Islet of Langerhans (tissue), 1 donor: ENCODE measurements at regions not wholly inside any gene's neighbourhood (a gene's known extent, or its start where the extent isn't known, plus 50 kb on each side); places are given as distances from the start of the nearest gene placed in this dataset.

Experiments
- FAIRE-seq: peaks from one replicate; lab custom pipeline; 2011; peaks lifted over from hg19 to GRCh38; lab: Jason Lieb, UNC

GRCh38 chr15:66832664-66833063 is 130.6 kb downstream of the SMAD6 start:
- no peak for FAIRE-seq

- FAIRE-seq = no peak
Measured at GRCh38 chr15:66833371-66833770, 131.3 kb downstream of the SMAD6 start.

DNA sequence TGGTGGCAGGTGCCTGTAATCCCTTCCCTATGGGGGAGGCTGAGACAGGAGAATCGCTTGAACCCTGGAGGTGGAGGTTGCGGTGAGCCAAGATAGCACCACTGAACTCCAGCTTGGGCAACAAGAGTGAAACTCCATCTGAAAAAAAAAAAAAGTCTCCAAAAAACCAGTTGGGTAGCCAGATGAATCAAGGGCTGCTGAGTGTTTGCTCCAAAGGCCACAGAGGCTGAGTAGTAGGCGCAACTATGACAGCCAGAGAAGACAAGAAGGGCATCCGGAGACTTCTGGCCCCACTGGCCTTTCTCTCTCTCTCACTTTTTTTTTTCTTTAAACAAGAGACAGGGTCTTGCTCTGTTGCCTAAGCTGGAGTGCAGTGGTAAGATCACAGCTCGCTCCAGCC is 131.8 kb downstream of the SMAD6 start:
- no peak for FAIRE-seq

- FAIRE-seq = no peak
Measured at GRCh38 chr15:66834881-66835878, 133.1 kb downstream of the SMAD6 start.

DNA sequence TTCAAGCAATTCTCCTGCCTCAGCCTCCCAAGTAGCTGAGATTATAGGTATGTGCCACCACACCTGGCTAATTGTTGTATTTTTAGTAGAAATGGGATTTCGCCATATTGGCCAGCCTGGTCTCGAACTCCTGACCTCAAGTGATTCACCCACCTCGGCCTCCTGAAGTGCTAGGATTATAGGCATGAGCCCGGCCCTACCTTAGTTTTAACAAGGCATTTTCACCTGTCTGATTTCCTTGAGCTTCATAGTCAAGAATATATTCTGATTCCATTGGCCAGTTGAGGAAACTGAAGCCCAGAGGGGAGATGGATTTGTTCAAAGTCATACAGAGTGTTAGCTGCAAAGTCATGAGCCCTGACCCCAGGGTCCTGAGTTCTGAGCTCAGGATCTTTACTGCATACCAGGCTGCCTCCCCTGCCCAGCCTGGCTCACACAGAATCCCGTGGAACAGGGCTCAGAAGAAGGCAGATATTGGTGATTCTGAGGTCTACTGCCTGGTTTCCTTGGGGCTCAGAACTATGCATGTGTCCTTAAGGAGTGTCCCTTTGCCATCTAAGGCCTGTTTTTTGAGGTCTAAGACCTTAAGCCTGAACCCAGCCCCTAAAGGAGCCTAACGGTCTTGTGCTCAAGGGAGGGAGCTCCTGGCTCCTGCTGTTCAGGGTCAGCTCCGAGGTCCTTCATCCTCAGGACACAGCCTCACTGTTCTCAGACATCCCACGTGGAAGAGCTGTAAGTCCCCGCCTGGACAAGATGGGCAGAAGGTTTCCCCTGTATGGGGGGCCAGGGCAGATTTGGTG is 134.4 kb downstream of the SMAD6 start:
- no peak for FAIRE-seq

DNA sequence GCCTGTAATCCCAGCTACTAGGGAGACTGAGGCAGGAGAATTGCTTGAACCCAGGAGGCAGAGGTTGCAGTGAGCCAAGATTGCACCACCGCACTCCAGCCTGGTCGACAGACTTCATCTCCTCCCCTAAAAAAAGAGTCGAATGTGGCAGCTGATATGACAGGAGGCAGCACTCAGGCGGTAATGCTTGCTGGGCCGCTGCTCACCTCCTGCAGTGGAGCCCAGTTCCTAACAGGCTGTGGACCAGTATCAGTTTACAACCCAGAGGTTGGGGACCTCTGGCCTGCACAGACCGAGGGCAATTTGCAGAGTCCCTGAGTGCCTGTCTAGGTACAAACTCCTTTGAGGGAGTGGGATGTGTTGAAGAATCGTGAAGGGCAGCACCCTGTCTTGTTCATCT is 136.2 kb downstream of the SMAD6 start:
- FAIRE-seq = no peak

- no peak for FAIRE-seq
Measured at GRCh38 chr15:66838671-66839239, 136.7 kb downstream of the SMAD6 start.

DNA sequence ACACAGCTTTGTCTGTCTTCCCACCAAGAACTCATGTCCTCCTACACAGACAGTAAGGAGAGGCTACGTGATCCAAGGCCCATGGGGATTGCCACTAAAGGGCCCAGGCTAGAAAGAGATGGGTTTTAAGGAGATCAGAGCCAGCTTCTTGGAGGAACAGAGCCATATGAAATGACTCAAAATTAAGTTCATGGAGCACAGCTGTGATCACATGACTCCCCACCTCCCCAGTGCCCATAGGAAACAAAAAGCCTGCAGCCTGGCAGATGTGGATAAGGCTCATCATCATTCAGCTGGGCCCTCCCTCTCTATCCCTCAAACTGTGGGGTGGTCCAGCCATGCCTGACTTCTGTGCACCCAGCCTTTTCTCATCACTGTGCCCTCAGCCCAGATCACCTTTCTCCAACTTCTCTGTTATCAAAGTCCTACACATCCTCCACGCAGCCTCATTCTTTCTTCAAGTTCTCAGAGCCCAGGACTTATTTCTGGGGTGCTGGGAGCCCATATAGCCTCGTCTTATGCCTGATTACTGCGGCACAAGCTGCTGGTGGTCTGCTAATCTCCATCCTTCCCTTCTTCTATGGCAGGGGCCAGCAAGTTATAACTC is 137.6 kb downstream of the SMAD6 start:
- FAIRE-seq = no peak

- FAIRE-seq = no peak
Measured at GRCh38 chr15:66840615-66841390, 138.8 kb downstream of the SMAD6 start.

- no peak for FAIRE-seq
Measured at GRCh38 chr15:66841953-66842681, 140.1 kb downstream of the SMAD6 start.

- FAIRE-seq = no peak
Measured at GRCh38 chr15:66842710-66843441, 140.8 kb downstream of the SMAD6 start.

DNA sequence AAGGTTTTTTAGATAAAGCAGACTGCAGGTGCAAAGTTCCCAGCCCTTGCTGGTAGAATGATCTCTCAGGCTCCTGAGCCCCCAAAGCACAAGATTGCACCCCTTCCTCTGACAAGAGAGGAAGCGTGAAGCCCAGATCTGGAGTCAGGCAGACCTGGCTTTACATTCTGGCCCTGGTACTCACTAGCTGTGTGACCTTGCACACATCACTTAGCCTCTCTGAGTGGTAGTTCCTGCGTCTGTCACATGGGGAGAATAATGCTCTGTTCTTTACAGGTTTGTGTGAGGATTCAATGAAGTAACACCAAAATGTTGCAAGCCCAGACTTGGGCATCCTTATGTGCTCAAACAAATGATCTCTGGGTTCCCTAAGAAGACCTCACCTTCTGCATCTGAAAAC is 141.5 kb downstream of the SMAD6 start:
- no peak for FAIRE-seq

- no peak for FAIRE-seq
Measured at GRCh38 chr15:66844041-66844746, 142.2 kb downstream of the SMAD6 start.

- FAIRE-seq = no peak
Measured at GRCh38 chr15:66844747-66845145, 142.7 kb downstream of the SMAD6 start.

- no peak for FAIRE-seq
Measured at GRCh38 chr15:66845266-66845785, 143.3 kb downstream of the SMAD6 start.

DNA sequence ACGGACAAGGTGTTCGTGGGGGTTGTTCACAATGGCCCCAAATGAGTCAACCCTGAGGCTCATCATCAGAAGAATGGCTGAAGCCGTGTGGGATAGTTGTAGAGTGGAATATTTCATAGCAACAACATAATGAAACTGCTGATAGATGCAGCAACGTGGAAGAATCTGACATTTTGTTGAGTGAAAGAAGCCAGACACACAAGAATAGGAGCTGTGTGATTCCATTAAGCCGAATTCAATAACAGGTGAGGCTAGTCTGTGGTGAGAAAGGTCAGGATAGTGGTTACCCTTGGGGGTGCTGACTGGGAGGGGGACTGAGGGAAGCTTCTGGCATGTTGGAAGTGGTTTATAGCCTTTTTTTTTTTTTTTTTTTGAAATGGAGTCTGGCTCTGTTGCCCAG is 144.0 kb downstream of the SMAD6 start:
- no peak for FAIRE-seq

- FAIRE-seq = no peak
Measured at GRCh38 chr15:66846811-66847210, 144.8 kb downstream of the SMAD6 start.

DNA sequence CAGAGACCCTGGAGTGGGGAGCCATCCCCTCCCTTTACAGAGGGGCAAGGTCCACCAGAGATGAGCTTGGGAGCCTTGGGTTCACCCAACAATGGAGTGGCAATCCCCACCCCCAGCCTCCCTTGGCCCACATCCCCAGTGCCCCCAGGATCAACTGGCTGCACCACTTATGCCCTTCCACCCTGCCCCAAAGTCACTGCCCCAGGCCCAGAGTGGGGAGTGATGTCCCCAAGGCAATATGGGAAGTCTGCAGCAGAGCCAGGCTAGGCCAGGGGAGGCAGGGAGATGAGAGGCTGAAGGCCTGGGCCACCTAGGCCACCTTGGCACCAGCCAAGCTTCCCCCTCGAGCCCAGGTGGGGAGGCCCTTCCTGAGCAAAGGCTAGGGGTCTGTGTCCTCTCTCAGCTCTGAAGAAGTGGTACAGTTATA is 145.5 kb downstream of the SMAD6 start:
- FAIRE-seq = no peak

- FAIRE-seq = no peak
Measured at GRCh38 chr15:66848116-66848515, 146.1 kb downstream of the SMAD6 start.
